Vagina (tissue), 2 donors: ENCODE measurements at regions not wholly inside any gene's neighbourhood (a gene's known extent, or its start where the extent isn't known, plus 50 kb on each side); places are given as distances from the start of the nearest gene placed in this dataset.

ENCODE experiments used
- DNase-seq, 2 donors: peaks; one replicate each; pipeline ENCODE4 v3.0.0-alpha.2; 2017; ENCODE audit errors: extremely low spot score in 2 of 2
- H3K27ac ChIP-seq: fragments of 200-600 bp; sonication (generic); one replicate; pipeline ENCODE4 v1.5.1; 2019
- H3K27me3 ChIP-seq: fragments of 200-600 bp; sonication (generic); one replicate; pipeline ENCODE4 v1.5.1; 2019
- H3K36me3 ChIP-seq, 2 donors: fragments of 200-600 bp; sonication (generic); one replicate each; pipeline ENCODE4 v1.5.1; 2017 to 2019
- H3K4me1 ChIP-seq: fragments of 200-600 bp; sonication (generic); one replicate; pipeline ENCODE4 v1.5.1; 2019
- H3K4me3 ChIP-seq, 2 donors: fragments of 200-600 bp; sonication (generic); 1 replicate in 1 of 2; 2 replicates in 1 of 2; pipeline ENCODE4 v1.5.1; 2016 to 2019
- H3K9me3 ChIP-seq: fragments of 200-600 bp; sonication (generic); one replicate; pipeline ENCODE4 v1.5.1; 2019
- CTCF ChIP-seq, 3 experiments: fragments of 450-650 bp in 2 of 3; fragments of 200-600 bp in 1 of 3; sonication (generic) in 1 of 3; IDR thresholded peaks; one replicate each; pipeline ENCODE4 v1.5.1; 2017 to 2019; ENCODE audit warnings: antibody characterized with exemption in 3 of 3, mild to moderate bottlenecking in 2 of 3, moderate library complexity in 2 of 3
- POLR2A ChIP-seq, 2 donors: fragments of 450-650 bp; IDR thresholded peaks; one replicate each; pipeline ENCODE4 v1.6.1; 2017; ENCODE audit warnings: antibody characterized with exemption in 2 of 2, mild to moderate bottlenecking in 2 of 2, moderate library complexity in 2 of 2
- POLR2AphosphoS5 ChIP-seq, 2 donors: sonication (generic); formaldehyde crosslinking; IDR thresholded peaks; one replicate each; pipeline ENCODE4 v1.9.0; 2017; ENCODE audit warnings: antibody characterized with exemption in 2 of 2, mild to moderate bottlenecking in 2 of 2, low read depth in 1 of 2; ENCODE audit not compliant: insufficient read depth in 1 of 2
- intact Hi-C: fragments of 100-400 bp; cut with DNase I; formaldehyde crosslinking; loops from one replicate; pipeline ENCODE4 v1.15.1; 2023

GRCh38 chr4:155523358-155523757 is 143.3 kb upstream of the GUCY1A1 start:
- intact Hi-C loops, result loop anchor here (10.0 kb wide), 1 partner anchor 151 kb away; no protein-coding TSS in a partner anchor
- Histone ChIP-seq H3K27me3 (no peaks in the 10 kb centered on the region), H3K4me1 (no peaks in the 10 kb centered on the region), H3K36me3 (no peaks in the 10 kb centered on the region), H3K9me3 (no peaks in the 10 kb centered on the region), H3K27ac (no peak overlapping the region), H3K4me3 (no peak overlapping the region)
- DNase-seq, result no peak
- TF ChIP-seq POLR2A (IDR thresholded peaks at IDR 0.05), result no peak
- no peak for TF ChIP-seq POLR2AphosphoS5 (IDR thresholded peaks at IDR 0.05; ENCODE audit: insufficient read depth in 1 of 2, low read depth in 1 of 2)
- no peak for TF ChIP-seq CTCF (IDR thresholded peaks at IDR 0.05)

- H3K27ac ChIP-seq, result peak overlapping the region; percentile 40
Measured at GRCh38 chr4:155522201-155522600, 144.4 kb upstream of the GUCY1A1 start.

GRCh38 chr4:155521382-155521781 is 144.6 kb upstream of the MAP9 start:
- no peak for DNase-seq
- peak overlapping the region; percentile 40 for H3K27ac ChIP-seq
- no peaks in the 10 kb centered on the region for H3K36me3 ChIP-seq
- H3K4me1 ChIP-seq, result no peaks in the 10 kb centered on the region
- no peak overlapping the region for H3K4me3 ChIP-seq
- no peaks in the 10 kb centered on the region for H3K9me3 ChIP-seq
- intact Hi-C loops, result loop anchor here (10.0 kb wide), 1 partner anchor 153 kb away; no protein-coding TSS in a partner anchor
- no peaks in the 10 kb centered on the region for H3K27me3 ChIP-seq
- TF ChIP-seq POLR2AphosphoS5 (IDR thresholded peaks at IDR 0.05; ENCODE audit: insufficient read depth in 1 of 2, low read depth in 1 of 2) (no peak), CTCF (IDR thresholded peaks at IDR 0.05) (no peak), POLR2A (IDR thresholded peaks at IDR 0.05) (no peak)

More at GRCh38 chr4:155522201-155522600, 144.4 kb upstream of the GUCY1A1 start:
- no peaks in the 10 kb centered on the region for H3K36me3 ChIP-seq
- intact Hi-C loops, result loop anchor here (10.0 kb wide), 1 partner anchor 153 kb away; no protein-coding TSS in a partner anchor
- no peak for DNase-seq
- TF ChIP-seq POLR2AphosphoS5 (IDR thresholded peaks at IDR 0.05; ENCODE audit: insufficient read depth in 1 of 2, low read depth in 1 of 2) (no peak), POLR2A (IDR thresholded peaks at IDR 0.05) (no peak), CTCF (IDR thresholded peaks at IDR 0.05) (no peak)
- no peaks in the 10 kb centered on the region for H3K9me3 ChIP-seq
- no peak overlapping the region for H3K4me3 ChIP-seq
- no peaks in the 10 kb centered on the region for H3K27me3 ChIP-seq
- no peaks in the 10 kb centered on the region for H3K4me1 ChIP-seq

GRCh38 chr4:155515444-155516075 is 138.8 kb upstream of the MAP9 start:
- intact Hi-C loops, result no loop called here
- Histone ChIP-seq H3K27ac (no peak overlapping the region), H3K36me3 (no peaks in the 10 kb centered on the region), H3K27me3 (no peaks in the 10 kb centered on the region), H3K4me1 (no peaks in the 10 kb centered on the region), H3K9me3 (no peaks in the 10 kb centered on the region), H3K4me3 (no peak overlapping the region)
- no peak for DNase-seq
- no peak for TF ChIP-seq CTCF (IDR thresholded peaks at IDR 0.05)

- no peaks in the 10 kb centered on the region for H3K4me1 ChIP-seq
- intact Hi-C loops, result no loop called here
- no peak for TF ChIP-seq CTCF (IDR thresholded peaks at IDR 0.05)
- TF ChIP-seq POLR2AphosphoS5 (IDR thresholded peaks at IDR 0.05; ENCODE audit: insufficient read depth in 1 of 2, low read depth in 1 of 2), result no peak
- TF ChIP-seq POLR2A (IDR thresholded peaks at IDR 0.05), result no peak
- no peaks in the 10 kb centered on the region for H3K9me3 ChIP-seq
- H3K27me3 ChIP-seq, result no peaks in the 10 kb centered on the region
- DNase-seq, result no peak
- H3K4me3 ChIP-seq, result no peak overlapping the region
- no peak overlapping the region for H3K27ac ChIP-seq
- H3K36me3 ChIP-seq, result no peaks in the 10 kb centered on the region
Measured at GRCh38 chr4:155514628-155515027, 137.9 kb upstream of the MAP9 start.
